ENCODE measurements at regions not wholly inside any gene's neighbourhood (a gene's known extent, or its start where the extent isn't known, plus 50 kb on each side); places are given as distances from the start of the nearest gene placed in this dataset.

DNA sequence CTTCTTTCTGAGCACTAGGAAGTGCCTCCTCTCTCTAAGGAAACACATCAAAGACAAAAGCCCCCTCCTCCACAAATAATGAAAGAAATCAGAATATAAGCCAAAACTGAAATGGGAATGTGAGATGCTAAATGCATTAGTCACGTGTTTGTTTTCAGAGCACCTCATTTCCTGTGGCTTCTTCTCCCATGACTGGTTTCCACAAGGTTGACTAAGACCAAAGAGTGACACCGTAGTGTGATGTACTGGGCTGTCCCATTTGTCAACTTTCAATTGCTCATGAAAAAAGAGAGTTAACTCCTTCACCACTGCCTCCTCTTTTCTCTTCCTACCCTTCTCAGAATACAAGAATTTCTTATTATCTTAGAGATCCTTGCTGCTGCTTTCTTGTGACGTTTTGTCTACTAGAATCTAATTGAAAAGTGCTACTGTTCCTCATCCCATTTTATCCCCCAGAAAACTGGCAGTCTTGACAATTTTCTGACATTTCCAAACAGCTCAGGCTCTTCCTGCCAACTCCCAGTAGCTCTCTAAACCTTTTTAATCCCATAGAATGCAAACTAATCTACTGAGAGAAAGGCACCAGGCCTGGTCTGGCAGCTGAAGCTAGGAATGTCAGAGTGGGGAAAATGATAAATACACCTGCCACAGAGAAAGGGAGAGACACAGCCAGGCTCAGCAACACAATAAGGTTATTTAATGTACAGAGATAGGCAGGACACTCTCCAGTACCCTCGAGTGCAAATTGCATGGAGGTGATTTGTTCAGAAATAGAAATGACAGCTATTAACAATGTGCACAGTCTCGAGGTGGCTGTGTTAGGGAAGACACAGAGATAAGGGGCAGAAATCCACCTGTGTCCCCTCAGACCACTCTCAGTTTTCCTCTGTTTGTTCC, 671.7 kb upstream of the NRSN1 start:
- no peaks in the 10 kb centered on the region for H3K9me3 ChIP-seq
- WGBS: 58% methylated on average over 5 of the region's 5 CpGs
- no peaks in the 10 kb centered on the region for H3K4me1 ChIP-seq
- TF ChIP-seq, protein P1, sequence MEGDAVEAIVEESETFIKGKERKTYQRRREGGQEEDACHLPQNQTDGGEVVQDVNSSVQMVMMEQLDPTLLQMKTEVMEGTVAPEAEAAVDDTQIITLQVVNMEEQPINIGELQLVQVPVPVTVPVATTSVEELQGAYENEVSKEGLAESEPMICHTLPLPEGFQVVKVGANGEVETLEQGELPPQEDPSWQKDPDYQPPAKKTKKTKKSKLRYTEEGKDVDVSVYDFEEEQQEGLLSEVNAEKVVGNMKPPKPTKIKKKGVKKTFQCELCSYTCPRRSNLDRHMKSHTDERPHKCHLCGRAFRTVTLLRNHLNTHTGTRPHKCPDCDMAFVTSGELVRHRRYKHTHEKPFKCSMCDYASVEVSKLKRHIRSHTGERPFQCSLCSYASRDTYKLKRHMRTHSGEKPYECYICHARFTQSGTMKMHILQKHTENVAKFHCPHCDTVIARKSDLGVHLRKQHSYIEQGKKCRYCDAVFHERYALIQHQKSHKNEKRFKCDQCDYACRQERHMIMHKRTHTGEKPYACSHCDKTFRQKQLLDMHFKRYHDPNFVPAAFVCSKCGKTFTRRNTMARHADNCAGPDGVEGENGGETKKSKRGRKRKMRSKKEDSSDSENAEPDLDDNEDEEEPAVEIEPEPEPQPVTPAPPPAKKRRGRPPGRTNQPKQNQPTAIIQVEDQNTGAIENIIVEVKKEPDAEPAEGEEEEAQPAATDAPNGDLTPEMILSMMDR (IDR thresholded peaks at IDR 0.05): no peak
- TF ChIP-seq POLR2AphosphoS5 (IDR thresholded peaks at IDR 0.05) (no peak), POLR2A (IDR thresholded peaks at IDR 0.05) (no peak), EP300 (IDR thresholded peaks at IDR 0.05) (no peak)
- no peak overlapping the region for H3K4me3 ChIP-seq
- no peaks in the 10 kb centered on the region for H3K36me3 ChIP-seq
- H3K27me3 ChIP-seq: no peaks in the 10 kb centered on the region
- H3K27ac ChIP-seq: no peak overlapping the region
- DNase-seq (ENCODE audit: low spot score in 2 of 2): no peak

GRCh38 chr6:23455754-23456153, 670.3 kb upstream of the NRSN1 start:
- no peaks in the 10 kb centered on the region for H3K9me3 ChIP-seq
- TF ChIP-seq POLR2AphosphoS5 (IDR thresholded peaks at IDR 0.05) (no peak), POLR2A (IDR thresholded peaks at IDR 0.05) (no peak), EP300 (IDR thresholded peaks at IDR 0.05) (no peak)
- TF ChIP-seq, protein P1 (IDR thresholded peaks at IDR 0.05): no peak
- H3K36me3 ChIP-seq: no peaks in the 10 kb centered on the region
- 89% methylated on average over 2 of the region's 2 CpGs for WGBS
- H3K27ac ChIP-seq: no peak overlapping the region
- H3K27me3 ChIP-seq: no peaks in the 10 kb centered on the region
- DNase-seq (ENCODE audit: low spot score in 2 of 2): no peak
- no peaks in the 10 kb centered on the region for H3K4me1 ChIP-seq
- no peak overlapping the region for H3K4me3 ChIP-seq

DNA sequence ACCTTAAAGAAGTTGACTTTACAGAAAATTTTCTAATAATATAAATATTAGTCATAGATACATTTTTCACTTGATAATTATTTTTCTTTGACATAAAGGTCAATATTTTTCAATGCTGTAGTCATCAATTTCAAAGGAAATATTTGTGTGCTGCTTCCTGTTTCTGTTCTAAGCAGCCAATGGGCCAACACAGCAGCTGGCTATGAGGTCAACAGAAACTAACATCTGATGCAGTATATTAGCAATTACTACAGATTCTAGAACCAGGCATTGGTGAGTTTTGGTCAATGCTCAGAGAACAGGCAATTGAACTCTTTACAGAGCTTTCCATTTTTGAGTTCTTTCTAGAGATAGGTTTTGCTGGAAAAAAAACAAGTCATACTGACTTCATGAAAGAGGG, 669.6 kb upstream of the NRSN1 start:
- H3K27me3 ChIP-seq: no peaks in the 10 kb centered on the region
- no peak overlapping the region for H3K4me3 ChIP-seq
- TF ChIP-seq POLR2AphosphoS5 (IDR thresholded peaks at IDR 0.05): no peak
- TF ChIP-seq, protein P1 (IDR thresholded peaks at IDR 0.05): no peak
- TF ChIP-seq POLR2A (IDR thresholded peaks at IDR 0.05): no peak
- TF ChIP-seq EP300 (IDR thresholded peaks at IDR 0.05): no peak
- H3K9me3 ChIP-seq: no peaks in the 10 kb centered on the region
- H3K36me3 ChIP-seq: no peaks in the 10 kb centered on the region
- no peaks in the 10 kb centered on the region for H3K4me1 ChIP-seq
- no peak overlapping the region for H3K27ac ChIP-seq
- no peak for DNase-seq (ENCODE audit: low spot score in 2 of 2)

DNA sequence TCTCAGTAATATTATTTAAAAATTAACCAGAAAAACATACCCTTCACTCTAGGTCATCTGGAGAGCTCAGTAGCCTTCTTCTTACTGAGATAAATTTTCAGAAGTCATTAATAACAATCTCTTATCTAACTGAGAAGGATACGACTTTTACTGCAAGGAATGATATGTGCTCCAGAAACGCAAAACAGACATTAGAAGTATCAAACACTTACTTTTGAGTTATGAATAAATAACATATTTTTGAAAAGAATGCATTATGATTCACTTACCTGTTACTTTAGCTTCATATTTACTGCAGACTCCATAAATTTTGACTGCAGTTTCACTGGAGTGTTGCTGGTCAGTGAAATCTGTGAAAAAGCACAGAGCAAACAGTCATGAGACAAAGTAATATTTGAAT, 668.7 kb upstream of the NRSN1 start:
- Histone ChIP-seq H3K27ac (no peak overlapping the region), H3K9me3 (no peaks in the 10 kb centered on the region), H3K4me1 (no peaks in the 10 kb centered on the region), H3K27me3 (no peaks in the 10 kb centered on the region), H3K4me3 (no peak overlapping the region), H3K36me3 (no peaks in the 10 kb centered on the region)
- 86% methylated on average over 2 of the region's 2 CpGs for WGBS
- TF ChIP-seq, protein P1 (IDR thresholded peaks at IDR 0.05): no peak
- TF ChIP-seq POLR2A (IDR thresholded peaks at IDR 0.05): no peak
- no peak for TF ChIP-seq EP300 (IDR thresholded peaks at IDR 0.05)
- TF ChIP-seq POLR2AphosphoS5 (IDR thresholded peaks at IDR 0.05): no peak
- DNase-seq (ENCODE audit: low spot score in 2 of 2): no peak

- no peaks in the 10 kb centered on the region for H3K27me3 ChIP-seq
- H3K9me3 ChIP-seq: no peaks in the 10 kb centered on the region
- no peaks in the 10 kb centered on the region for H3K36me3 ChIP-seq
- no peak overlapping the region for H3K4me3 ChIP-seq
- no peak for DNase-seq (ENCODE audit: low spot score in 2 of 2)
- 51% methylated on average over 1 of the region's 1 CpG for WGBS
- no peak for TF ChIP-seq EP300 (IDR thresholded peaks at IDR 0.05)
- TF ChIP-seq, protein P1 (IDR thresholded peaks at IDR 0.05): no peak
- TF ChIP-seq POLR2A (IDR thresholded peaks at IDR 0.05): no peak
- TF ChIP-seq POLR2AphosphoS5 (IDR thresholded peaks at IDR 0.05): no peak
- no peak overlapping the region for H3K27ac ChIP-seq
- no peaks in the 10 kb centered on the region for H3K4me1 ChIP-seq
Measured at GRCh38 chr6:23465912-23466311, 660.1 kb upstream of the NRSN1 start.
